ENCODE measurements at regions not wholly inside any gene's neighbourhood (a gene's known extent, or its start where the extent isn't known, plus 50 kb on each side); places are given as distances from the start of the nearest gene placed in this dataset.

DNA sequence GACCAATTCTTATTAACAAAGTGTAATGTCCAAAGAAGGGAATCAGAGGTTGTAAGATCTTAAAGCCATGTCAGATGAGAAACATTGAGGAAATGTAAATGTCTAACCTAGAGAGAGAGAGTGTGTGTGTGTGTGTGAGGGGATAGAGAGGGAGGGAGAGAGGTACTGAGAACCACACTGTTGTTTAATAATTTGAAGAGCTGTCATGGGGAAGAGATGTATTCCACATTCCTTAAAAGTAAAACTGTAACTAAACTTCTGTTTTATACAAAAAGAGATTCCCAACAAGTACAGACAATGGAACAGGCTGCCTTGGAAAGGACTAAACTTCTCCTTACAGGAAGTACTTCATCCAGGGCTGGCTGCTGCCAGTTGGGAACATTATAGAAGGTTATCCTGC is 68.9 kb upstream of the BOC start:
- TF ChIP-seq Cebpa-rat (IDR thresholded peaks at IDR 0.05), result no peak
- H3K4me1 ChIP-seq, result peaks cover 0 to 20% (median 0%) of the 10 kb centered on the region in 10 experiments; a peak in 8 of 20 replicates
- no peaks in the 10 kb centered on the region for H4K20me1 ChIP-seq
- H3K27ac ChIP-seq, result no peak overlapping the region
- H3K9me3 ChIP-seq (replicated peaks in 1 of 11), result no peaks in the 10 kb centered on the region
- H3K27me3 ChIP-seq, result no peaks in the 10 kb centered on the region
- H3K4me3 ChIP-seq, result no peak overlapping the region
- no peaks in the 10 kb centered on the region for H3K36me3 ChIP-seq
- no peak overlapping the region for H3K4me2 ChIP-seq
- no peak overlapping the region for H3K9ac ChIP-seq

DNA sequence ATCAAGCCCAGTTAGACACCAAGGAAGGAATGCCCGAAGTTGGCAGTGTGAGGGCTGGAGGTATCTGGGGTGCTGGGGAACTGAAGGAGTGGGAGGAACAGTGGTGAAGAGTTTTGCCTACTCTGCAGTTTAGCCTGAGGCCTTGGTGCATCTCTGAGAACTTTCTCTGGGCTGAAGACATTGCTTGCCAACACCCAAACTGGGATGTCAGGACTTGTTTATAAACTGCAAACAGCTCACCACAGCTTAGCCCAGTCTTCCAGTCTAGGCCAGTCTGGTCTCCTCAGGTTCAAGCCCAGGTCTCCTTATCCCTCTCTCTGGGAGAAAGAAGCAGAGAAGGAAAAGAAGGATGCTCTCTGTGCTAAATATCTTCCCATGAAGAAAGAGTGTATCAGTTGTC is 68.0 kb upstream of the BOC start:
- H3K9me3 ChIP-seq (replicated peaks in 1 of 11), result no peaks in the 10 kb centered on the region
- no peak overlapping the region for H3K27ac ChIP-seq
- H3K36me3 ChIP-seq, result no peaks in the 10 kb centered on the region
- no peak overlapping the region for H3K4me3 ChIP-seq
- peaks cover 0 to 20% (median 0%) of the 10 kb centered on the region in 10 experiments; a peak in 8 of 20 replicates for H3K4me1 ChIP-seq
- H3K9ac ChIP-seq, result no peak overlapping the region
- no peak overlapping the region for H3K4me2 ChIP-seq
- no peaks in the 10 kb centered on the region for H4K20me1 ChIP-seq
- no peaks in the 10 kb centered on the region for H3K27me3 ChIP-seq
- TF ChIP-seq Cebpa-rat (IDR thresholded peaks at IDR 0.05), result no peak

DNA sequence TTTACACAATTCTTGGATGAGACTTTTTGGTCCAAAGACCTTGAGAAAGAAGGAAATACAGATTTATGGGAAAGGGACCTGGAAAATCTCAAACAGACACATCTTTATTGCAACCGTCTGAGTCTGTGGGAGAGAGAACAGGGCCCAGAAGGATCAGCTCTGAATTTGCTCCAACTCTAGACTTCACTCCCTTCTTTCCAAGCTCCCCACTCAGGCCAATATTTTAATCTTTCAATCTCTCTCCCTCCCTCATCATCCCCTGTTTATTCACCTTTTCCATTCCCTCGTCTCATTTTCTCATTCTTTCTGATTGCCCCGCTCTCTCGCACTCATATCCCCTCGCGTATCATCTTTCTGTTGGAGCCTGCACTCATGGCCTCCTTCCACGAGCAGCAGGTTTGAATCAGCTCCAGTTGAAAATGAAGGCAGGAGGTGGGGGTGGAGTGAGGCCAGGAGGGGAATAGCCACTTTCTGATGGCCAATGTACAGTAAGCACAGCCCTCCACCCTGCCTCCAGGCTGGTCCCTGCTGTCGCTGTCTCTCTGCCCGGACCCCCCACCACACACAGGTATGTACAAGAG is 63.6 kb upstream of the BOC start:
- Histone ChIP-seq H3K27ac (no peak overlapping the region), H4K20me1 (no peaks in the 10 kb centered on the region), H3K4me1 (peaks cover 0 to 6% (median 0%) of the 10 kb centered on the region in 10 experiments; a peak in 1 of 20 replicates), H3K36me3 (no peaks in the 10 kb centered on the region), H3K9ac (no peak overlapping the region), H3K27me3 (no peaks in the 10 kb centered on the region), H3K4me2 (no peak overlapping the region), H3K4me3 (no peak overlapping the region), H3K9me3 (replicated peaks in 1 of 11) (no peaks in the 10 kb centered on the region)
- TF ChIP-seq Cebpa-rat (IDR thresholded peaks at IDR 0.05), result no peak

DNA sequence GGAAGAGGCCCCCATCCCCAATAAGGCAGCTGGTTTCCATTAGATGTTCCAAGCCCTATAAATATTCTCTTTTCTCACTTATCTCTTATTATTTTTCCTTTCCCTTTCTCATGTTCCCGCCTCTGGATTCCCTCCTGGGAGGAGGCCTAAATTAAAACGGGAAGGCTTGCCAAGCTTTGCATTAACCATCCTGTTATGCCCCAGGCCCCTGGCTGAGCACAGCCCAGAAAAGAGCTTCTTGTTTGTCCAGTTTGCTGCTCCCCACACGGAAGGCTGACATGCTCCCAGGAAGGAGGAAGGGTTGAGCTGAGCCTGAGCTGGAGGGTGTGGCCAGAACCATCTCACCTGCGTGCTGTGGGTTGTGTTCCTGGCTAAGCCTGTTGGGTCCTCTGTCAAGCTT is 63.1 kb upstream of the BOC start:
- Histone ChIP-seq H3K27ac (no peak overlapping the region), H3K36me3 (no peaks in the 10 kb centered on the region), H3K9ac (no peak overlapping the region), H3K27me3 (no peaks in the 10 kb centered on the region), H4K20me1 (no peaks in the 10 kb centered on the region), H3K9me3 (replicated peaks in 1 of 11) (no peaks in the 10 kb centered on the region), H3K4me3 (no peak overlapping the region), H3K4me1 (peaks cover 0 to 4% (median 0%) of the 10 kb centered on the region in 10 experiments; a peak in 2 of 20 replicates), H3K4me2 (no peak overlapping the region)
- no peak for TF ChIP-seq Cebpa-rat (IDR thresholded peaks at IDR 0.05)

DNA sequence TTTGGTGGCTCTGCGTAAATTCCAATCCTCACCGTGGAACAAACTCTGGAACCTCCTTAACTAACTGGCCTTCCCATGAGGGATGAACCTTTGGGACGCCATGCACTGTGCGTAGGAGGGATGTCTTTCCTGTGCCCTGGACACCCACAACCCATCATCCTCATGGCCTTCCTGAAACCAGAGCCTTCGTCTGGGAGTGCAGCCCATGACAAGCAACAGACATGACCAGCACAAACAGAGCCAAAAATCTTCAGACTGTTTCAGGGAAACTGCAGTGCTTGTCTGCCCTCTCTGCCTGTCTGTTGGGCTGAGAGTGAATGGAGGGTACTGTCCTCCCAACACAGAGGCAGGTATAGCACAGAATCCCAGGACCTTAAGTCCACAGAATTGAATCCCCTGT is 61.1 kb upstream of the BOC start:
- no peak overlapping the region for H3K27ac ChIP-seq
- peaks cover 0 to 8% (median 0%) of the 10 kb centered on the region in 10 experiments; a peak in 1 of 20 replicates for H3K4me1 ChIP-seq
- H4K20me1 ChIP-seq, result no peaks in the 10 kb centered on the region
- H3K4me3 ChIP-seq, result no peak overlapping the region
- no peak overlapping the region for H3K9ac ChIP-seq
- no peaks in the 10 kb centered on the region for H3K36me3 ChIP-seq
- no peak for TF ChIP-seq Cebpa-rat (IDR thresholded peaks at IDR 0.05)
- no peak overlapping the region for H3K4me2 ChIP-seq
- H3K27me3 ChIP-seq, result no peaks in the 10 kb centered on the region
- no peaks in the 10 kb centered on the region for H3K9me3 ChIP-seq (replicated peaks in 1 of 11)

DNA sequence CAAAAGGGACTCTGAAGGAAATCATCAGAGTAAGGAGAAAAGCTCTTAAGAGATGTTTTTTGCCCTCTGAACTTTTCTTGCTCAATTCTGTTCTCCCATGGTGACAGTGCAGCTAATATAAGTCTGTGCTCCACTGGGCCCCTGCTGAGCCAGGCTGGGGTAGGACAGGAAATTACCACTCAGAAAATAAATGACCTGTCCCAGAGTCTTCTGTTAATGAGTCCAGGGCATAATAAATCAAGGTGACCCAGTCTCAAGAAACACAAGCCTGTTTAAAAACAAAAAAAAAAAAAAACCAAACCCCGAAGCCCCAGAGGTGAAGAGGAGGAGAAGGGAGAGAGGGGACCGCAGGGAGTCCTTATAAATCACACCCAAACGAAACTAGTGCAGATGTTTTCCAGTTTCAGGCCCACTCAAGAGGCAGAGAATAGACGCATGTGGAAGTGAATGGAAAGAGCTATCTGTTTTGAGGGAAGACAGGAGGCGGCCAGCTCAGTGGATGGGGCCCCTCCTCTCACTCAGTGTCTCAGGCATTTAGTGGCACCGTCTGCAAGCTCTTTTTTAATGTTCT is 59.8 kb upstream of the BOC start:
- no peak overlapping the region for H3K9ac ChIP-seq

DNA sequence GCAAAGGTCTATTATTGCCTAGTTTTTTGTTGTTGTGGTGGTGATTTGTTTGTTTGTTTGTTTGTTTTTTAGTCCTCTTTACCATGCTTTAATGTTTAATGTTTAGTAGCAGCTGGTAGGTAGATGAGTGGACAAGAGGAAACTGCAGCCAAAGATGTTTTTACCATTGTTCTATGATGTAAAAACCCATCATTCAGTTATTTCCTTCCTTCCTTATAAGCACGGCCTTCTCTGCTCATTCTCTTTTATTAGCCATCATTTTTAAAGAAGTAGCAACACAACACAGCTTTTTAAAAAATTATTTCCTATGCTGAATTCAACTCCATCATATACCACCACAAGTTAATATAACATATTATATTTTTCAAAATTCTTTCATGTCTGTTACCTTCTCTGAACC is 58.5 kb upstream of the BOC start:
- Histone ChIP-seq H3K36me3 (no peaks in the 10 kb centered on the region), H4K20me1 (no peaks in the 10 kb centered on the region), H3K4me3 (no peak overlapping the region), H3K9me3 (replicated peaks in 1 of 11) (no peaks in the 10 kb centered on the region), H3K4me1 (peaks cover 0 to 8% (median 0%) of the 10 kb centered on the region in 10 experiments; a peak in 1 of 20 replicates), H3K9ac (no peak overlapping the region), H3K27ac (no peak overlapping the region), H3K27me3 (no peaks in the 10 kb centered on the region), H3K4me2 (no peak overlapping the region)
- no peak for TF ChIP-seq Cebpa-rat (IDR thresholded peaks at IDR 0.05)

More for the DNA sequence above, 59.8 kb upstream of the BOC start:
- H4K20me1 ChIP-seq, result no peaks in the 10 kb centered on the region
- no peaks in the 10 kb centered on the region for H3K27me3 ChIP-seq
- no peak for TF ChIP-seq Cebpa-rat (IDR thresholded peaks at IDR 0.05)
- no peaks in the 10 kb centered on the region for H3K9me3 ChIP-seq (replicated peaks in 1 of 11)
- H3K36me3 ChIP-seq, result no peaks in the 10 kb centered on the region
- H3K4me3 ChIP-seq, result no peak overlapping the region
- no peak overlapping the region for H3K27ac ChIP-seq
- peaks cover 0 to 8% (median 0%) of the 10 kb centered on the region in 10 experiments; a peak in 1 of 20 replicates for H3K4me1 ChIP-seq
- no peak overlapping the region for H3K4me2 ChIP-seq

DNA sequence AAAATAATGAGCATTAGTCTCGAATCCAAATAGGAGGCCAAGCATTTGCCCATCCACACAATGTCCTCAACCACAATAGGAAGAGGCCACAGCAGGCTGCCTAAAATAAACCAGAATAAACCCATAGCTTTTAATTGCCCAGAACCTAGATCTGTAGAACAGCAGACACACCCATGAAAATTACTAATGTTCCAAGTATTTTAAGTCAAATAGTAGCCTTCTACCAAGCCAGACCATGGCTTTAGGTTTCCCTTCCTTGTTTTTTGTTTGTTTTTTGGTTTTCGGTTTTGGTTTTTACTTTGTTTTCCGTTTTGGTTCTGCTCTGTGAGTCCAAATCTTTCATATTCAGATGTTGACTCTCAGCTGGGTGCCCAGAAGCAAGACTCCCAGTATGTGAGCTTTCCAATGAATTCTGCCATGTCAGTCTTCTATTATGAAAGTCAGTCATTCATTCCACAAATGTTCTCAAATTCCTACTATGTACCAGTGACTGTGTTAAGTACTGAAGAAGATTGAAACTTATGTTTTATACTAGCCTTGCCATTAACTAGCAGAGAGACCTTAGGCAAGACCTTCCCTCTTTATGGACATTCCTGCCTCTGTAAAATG is 57.8 kb upstream of the BOC start:
- Histone ChIP-seq H3K4me1 (peaks cover 0 to 8% (median 0%) of the 10 kb centered on the region in 10 experiments; a peak in 1 of 20 replicates), H3K27me3 (no peaks in the 10 kb centered on the region), H3K9ac (no peak overlapping the region), H3K9me3 (replicated peaks in 1 of 11) (peaks cover 0 to 6% (median 0%) of the 10 kb centered on the region in 11 experiments; a peak in 2 of 22 replicates), H3K36me3 (no peaks in the 10 kb centered on the region), H3K27ac (no peak overlapping the region), H3K4me2 (peak overlapping the region in 2 of 11 experiments; percentile 14 to 18; a peak in 2 of 22 replicates), H4K20me1 (no peaks in the 10 kb centered on the region), H3K4me3 (no peak overlapping the region)
- no peak for TF ChIP-seq Cebpa-rat (IDR thresholded peaks at IDR 0.05)

DNA sequence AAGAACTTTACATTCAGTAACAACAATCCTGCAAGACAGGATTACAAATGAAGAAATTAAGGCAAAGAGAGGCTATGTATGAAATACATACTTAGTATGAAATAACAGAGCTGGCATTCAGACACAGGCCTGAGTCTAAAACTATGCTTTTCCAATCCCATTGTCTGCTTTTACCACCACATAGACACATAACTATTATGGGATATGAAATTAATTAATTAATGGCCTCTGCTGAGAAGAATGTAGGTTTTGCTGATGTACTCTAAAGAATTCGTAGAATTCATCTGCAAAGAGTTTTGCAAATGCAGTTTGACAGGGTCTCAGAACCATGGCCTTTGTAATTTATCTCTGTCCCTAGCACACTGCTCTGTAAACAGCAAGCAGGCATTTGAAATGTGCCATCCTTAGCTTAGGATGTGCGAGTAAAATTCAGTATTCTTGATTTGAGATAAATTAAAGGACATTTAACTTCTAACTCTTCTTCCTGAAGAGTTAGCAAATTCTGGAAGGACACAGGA is 54.5 kb upstream of the BOC start:
- H3K36me3 ChIP-seq, result no peaks in the 10 kb centered on the region
- no peaks in the 10 kb centered on the region for H3K27me3 ChIP-seq
- no peak overlapping the region for H3K4me2 ChIP-seq
- H3K4me1 ChIP-seq, result peaks cover 0 to 8% (median 0%) of the 10 kb centered on the region in 10 experiments; a peak in 1 of 20 replicates
- peaks cover 0 to 6% (median 0%) of the 10 kb centered on the region in 11 experiments; a peak in 2 of 22 replicates for H3K9me3 ChIP-seq (replicated peaks in 1 of 11)
- no peak overlapping the region for H3K9ac ChIP-seq
- H3K27ac ChIP-seq, result no peak overlapping the region
- H3K4me3 ChIP-seq, result no peak overlapping the region
- H4K20me1 ChIP-seq, result no peaks in the 10 kb centered on the region
- TF ChIP-seq Cebpa-rat (IDR thresholded peaks at IDR 0.05), result no peak

All from BLaER1 treated with 17β-estradiol and CSF1 and Interleukin-3, amounts not matched to agents 10 nM and 100 nM (cell line).